Mesendoderm (in vitro differentiated cells): ENCODE measurements at regions not wholly inside any gene's neighbourhood (a gene's known extent, or its start where the extent isn't known, plus 50 kb on each side); places are given as distances from the start of the nearest gene placed in this dataset.

ENCODE experiments used
- DNase-seq: peaks from one replicate; pipeline ENCODE4 v3.0.0; 2013
- H2AK5ac ChIP-seq: 2 replicates; pipeline ENCODE4 v1.6.1; 2013; ENCODE audit warnings: low read length, inconsistent platforms
- H2BK120ac ChIP-seq: 2 replicates; pipeline ENCODE4 v1.6.1; 2013; ENCODE audit warnings: low read depth, mild to moderate bottlenecking, low read length, moderate library complexity, mixed read lengths
- H2BK15ac ChIP-seq: replicated peaks from 2 replicates; pipeline ENCODE4 v1.6.1; 2013; ENCODE audit warnings: low read depth, mild to moderate bottlenecking, moderate library complexity
- H2BK5ac ChIP-seq: 2 replicates; pipeline ENCODE4 v1.6.1; 2013; ENCODE audit warnings: low read length, inconsistent platforms
- H3K18ac ChIP-seq: 2 replicates; pipeline ENCODE4 v1.6.1; 2013; ENCODE audit warnings: mild to moderate bottlenecking, low read length, mixed read lengths
- H3K23ac ChIP-seq: one replicate; pipeline ENCODE4 v1.6.1; 2013; ENCODE audit warnings: low read length
- H3K27ac ChIP-seq: 2 replicates; pipeline ENCODE4 v1.5.1; 2013; ENCODE audit warnings: low read depth, mild to moderate bottlenecking, inconsistent platforms, low read length, moderate library complexity
- H3K27me3 ChIP-seq: 2 replicates; pipeline ENCODE4 v1.6.1; 2013; ENCODE audit warnings: low read length, control low read depth, mild to moderate bottlenecking, inconsistent platforms; ENCODE audit not compliant: insufficient read depth, poor library complexity
- H3K36me3 ChIP-seq: 2 replicates; pipeline ENCODE4 v1.6.1; 2013; ENCODE audit warnings: low read length, inconsistent platforms; ENCODE audit not compliant: control insufficient read depth, insufficient read depth
- H3K4ac ChIP-seq: one replicate; pipeline ENCODE4 v1.6.1; 2013; ENCODE audit warnings: low read depth, mild to moderate bottlenecking, low read length, moderate library complexity
- H3K4me1 ChIP-seq: 2 replicates; pipeline ENCODE4 v1.6.1; 2013; ENCODE audit warnings: low read depth, low read length, inconsistent platforms; ENCODE audit not compliant: control insufficient read depth
- H3K4me2 ChIP-seq: 2 replicates; pipeline ENCODE4 v1.6.1; 2013; ENCODE audit warnings: low read length
- H3K4me3 ChIP-seq: 2 replicates; pipeline ENCODE4 v1.5.1; 2013; ENCODE audit warnings: mild to moderate bottlenecking, low read length
- H3K56ac ChIP-seq: one replicate; pipeline ENCODE4 v1.6.1; 2013; ENCODE audit warnings: low read length
- H3K79me1 ChIP-seq: 2 replicates; pipeline ENCODE4 v1.6.1; 2013; ENCODE audit warnings: low read length, inconsistent platforms
- H3K79me2 ChIP-seq: 2 replicates; pipeline ENCODE4 v1.6.1; 2013; ENCODE audit warnings: mild to moderate bottlenecking, low read length; ENCODE audit not compliant: control insufficient read depth, insufficient read depth
- H3K9ac ChIP-seq: 2 replicates; pipeline ENCODE4 v1.6.1; 2013; ENCODE audit warnings: low read length, inconsistent platforms
- H4K5ac ChIP-seq: one replicate; pipeline ENCODE4 v1.6.1; 2013; ENCODE audit warnings: low read length
- H4K8ac ChIP-seq: one replicate; pipeline ENCODE4 v1.6.1; 2013; ENCODE audit warnings: low read depth, mild to moderate bottlenecking, control low read depth, low read length, moderate library complexity
- WGBS: extraction: QIAGEN DNeasy Blood & Tissue Kit; methylation state at CpG from one replicate; pipeline ENCODE4 v1.1.7; 2013; ENCODE audit warnings: low lambda C conversion rate, missing lambda C conversion rate; ENCODE audit not compliant: insufficient coverage; ENCODE audit errors: extremely low coverage; 5-methylcytosine and 5-hydroxymethylcytosine counted together

DNA sequence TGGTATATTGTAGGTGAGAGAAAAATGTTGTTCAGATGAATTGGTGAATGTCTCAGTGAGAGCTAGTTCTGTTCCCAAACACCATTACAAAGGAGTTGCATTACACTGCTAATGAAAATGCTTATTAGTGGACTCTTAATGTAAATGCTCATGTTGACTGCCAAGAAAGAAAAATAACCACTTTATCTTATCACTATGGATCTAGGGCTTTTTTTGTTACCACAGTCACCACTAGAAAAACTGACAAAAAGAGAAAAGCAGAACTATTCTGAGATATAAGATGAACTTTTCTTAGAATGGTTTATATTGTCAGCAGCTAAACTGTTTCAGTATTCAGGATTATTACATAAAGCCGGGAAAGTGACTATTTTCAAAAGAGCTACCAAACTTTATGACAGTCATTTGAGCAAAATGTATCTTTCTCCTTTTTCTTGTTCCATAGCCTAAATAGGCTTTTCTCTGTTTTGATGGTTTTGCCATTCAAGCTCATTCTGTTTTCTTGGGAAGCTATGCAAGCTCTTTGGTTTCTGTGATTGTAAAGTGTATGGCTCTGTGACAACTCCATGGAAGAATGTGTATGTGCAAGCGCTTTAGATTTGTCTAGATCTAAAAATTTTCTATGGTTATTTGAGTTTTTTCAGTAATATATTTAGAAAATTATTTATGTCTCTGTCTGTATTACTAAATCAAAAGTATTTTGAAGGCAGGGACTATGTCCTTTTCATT is 64.2 kb upstream of the DPH5 start:
- H3K27ac ChIP-seq: no peak overlapping the region
- no peak overlapping the region for H3K9ac ChIP-seq
- H2BK15ac ChIP-seq: no peak overlapping the region
- no peak overlapping the region for H4K5ac ChIP-seq
- no peak overlapping the region for H4K8ac ChIP-seq
- no peak overlapping the region for H3K4ac ChIP-seq
- no peaks in the 10 kb centered on the region for H3K79me1 ChIP-seq
- H3K56ac ChIP-seq: no peak overlapping the region
- H3K4me1 ChIP-seq: no peaks in the 10 kb centered on the region
- H3K79me2 ChIP-seq: no peaks in the 10 kb centered on the region
- H3K36me3 ChIP-seq: no peaks in the 10 kb centered on the region
- H3K4me3 ChIP-seq: no peak overlapping the region
- DNase-seq: no peak
- WGBS: no CpG with 5 or more reads among the region's 2 CpGs
- no peak overlapping the region for H3K23ac ChIP-seq
- no peak overlapping the region for H3K18ac ChIP-seq
- H3K27me3 ChIP-seq: no peaks in the 10 kb centered on the region
- H2AK5ac ChIP-seq: no peak overlapping the region
- H2BK120ac ChIP-seq: no peak overlapping the region
- H3K4me2 ChIP-seq: no peak overlapping the region
- H2BK5ac ChIP-seq: no peak overlapping the region

DNA sequence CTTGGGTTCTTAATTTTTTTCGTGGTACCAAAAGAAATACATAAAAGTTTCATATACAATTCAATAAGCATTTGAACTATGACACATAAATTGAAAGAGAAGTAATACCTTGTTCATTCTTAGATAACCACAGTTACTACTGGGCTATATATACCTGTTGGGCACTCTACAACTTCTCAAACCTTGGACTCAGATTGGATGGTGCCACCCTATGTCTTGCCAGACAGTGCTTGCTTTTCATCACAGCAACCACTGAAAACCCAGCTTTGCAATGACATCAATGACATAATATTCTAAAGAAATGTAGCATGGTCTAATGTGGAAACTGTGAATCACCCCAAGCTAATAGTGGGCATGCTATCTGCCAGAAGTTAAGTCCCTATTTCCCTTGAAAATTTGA is 62.8 kb upstream of the DPH5 start:
- Histone ChIP-seq H3K18ac (peak overlapping the region; percentile 18), H3K27ac (no peak overlapping the region), H3K4me2 (no peak overlapping the region), H2BK5ac (no peak overlapping the region), H3K4me3 (no peak overlapping the region), H2BK15ac (no peak overlapping the region), H3K36me3 (no peaks in the 10 kb centered on the region), H3K23ac (no peak overlapping the region), H3K4ac (no peak overlapping the region), H3K79me1 (no peaks in the 10 kb centered on the region), H3K9ac (no peak overlapping the region), H4K5ac (no peak overlapping the region), H2AK5ac (no peak overlapping the region), H3K27me3 (no peaks in the 10 kb centered on the region), H3K56ac (no peak overlapping the region), H3K79me2 (no peaks in the 10 kb centered on the region), H3K4me1 (no peaks in the 10 kb centered on the region), H2BK120ac (no peak overlapping the region), H4K8ac (no peak overlapping the region)
- no peak for DNase-seq
- WGBS: no CpG with 5 or more reads among the region's 1 CpG

DNA sequence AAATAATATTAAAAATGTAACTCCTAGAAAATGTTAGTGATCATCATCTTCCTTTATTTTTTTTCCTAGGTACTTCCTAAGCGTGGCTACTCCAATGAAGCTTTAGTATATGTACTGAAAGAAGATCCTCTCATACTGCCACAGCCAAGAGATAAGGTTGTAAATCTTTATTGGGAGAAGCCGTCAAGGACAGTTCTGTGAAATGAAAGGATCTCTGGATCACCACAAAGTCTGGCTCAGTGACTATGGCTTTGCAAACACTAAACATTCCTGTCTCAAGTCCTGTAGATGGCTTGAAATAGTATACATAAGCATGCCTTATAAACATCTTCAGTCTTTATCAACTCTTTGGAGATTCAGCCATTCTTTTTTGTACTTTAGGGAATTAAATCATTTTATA is 61.2 kb upstream of the DPH5 start:
- no peaks in the 10 kb centered on the region for H3K79me1 ChIP-seq
- H3K4ac ChIP-seq: no peak overlapping the region
- no peaks in the 10 kb centered on the region for H3K36me3 ChIP-seq
- H2AK5ac ChIP-seq: no peak overlapping the region
- H3K4me1 ChIP-seq: no peaks in the 10 kb centered on the region
- H3K18ac ChIP-seq: no peak overlapping the region
- WGBS: no CpG with 5 or more reads among the region's 2 CpGs
- no peak overlapping the region for H3K27ac ChIP-seq
- no peak overlapping the region for H2BK5ac ChIP-seq
- no peak overlapping the region for H2BK120ac ChIP-seq
- H4K5ac ChIP-seq: no peak overlapping the region
- no peak overlapping the region for H3K4me3 ChIP-seq
- no peak overlapping the region for H3K4me2 ChIP-seq
- no peaks in the 10 kb centered on the region for H3K79me2 ChIP-seq
- no peak overlapping the region for H3K56ac ChIP-seq
- H3K23ac ChIP-seq: no peak overlapping the region
- no peak for DNase-seq
- H3K9ac ChIP-seq: no peak overlapping the region
- H4K8ac ChIP-seq: no peak overlapping the region
- H2BK15ac ChIP-seq: no peak overlapping the region
- H3K27me3 ChIP-seq: no peaks in the 10 kb centered on the region

DNA sequence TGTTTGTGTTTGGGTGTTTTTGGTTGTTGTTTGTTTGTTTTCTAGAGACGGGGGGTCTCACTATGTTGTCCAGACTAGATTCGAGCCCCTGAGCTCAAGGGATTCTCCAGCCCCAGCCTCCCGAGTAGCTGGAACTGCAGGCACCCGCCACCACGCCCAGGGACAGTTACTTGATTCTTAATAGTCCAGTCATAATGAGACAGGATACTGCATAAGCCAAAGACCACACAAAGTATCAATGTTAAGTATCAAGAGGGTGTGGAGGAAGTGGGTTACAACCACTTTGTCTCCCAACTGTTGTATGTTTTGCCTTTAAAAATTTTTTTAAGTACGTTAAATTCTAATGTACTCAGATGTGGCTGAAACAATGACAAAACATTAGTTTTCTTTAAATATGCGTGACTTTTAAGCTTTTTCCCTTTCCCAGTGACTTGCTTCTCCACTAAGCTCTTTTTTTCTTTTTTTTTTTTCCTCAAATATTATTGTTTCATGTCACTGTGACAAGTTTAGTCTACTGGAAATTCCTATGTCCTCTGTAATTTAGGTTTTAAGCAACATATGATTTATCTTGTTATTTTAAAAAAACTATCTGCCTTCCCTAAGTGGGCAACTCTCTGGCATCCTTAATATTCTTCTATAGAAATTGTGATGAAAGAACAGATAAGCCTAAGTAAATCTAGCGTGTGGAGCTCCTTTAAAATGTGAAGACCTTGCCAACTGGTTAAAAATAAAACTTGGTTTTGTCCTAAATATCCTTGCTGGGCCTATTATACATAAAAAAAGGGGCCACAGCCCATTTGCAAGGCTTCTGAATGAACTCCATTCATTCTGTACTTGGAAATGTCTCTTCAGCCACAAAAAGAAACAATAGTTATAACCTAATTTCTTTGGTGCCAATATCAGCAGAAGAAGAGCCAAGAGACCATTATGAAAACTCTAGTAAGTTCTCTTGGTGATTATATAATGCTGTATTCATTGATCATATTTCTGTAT is 56.2 kb upstream of the DPH5 start:
- Histone ChIP-seq H4K8ac (no peak overlapping the region), H3K4me3 (no peak overlapping the region), H3K4me2 (no peak overlapping the region), H3K56ac (no peak overlapping the region), H3K9ac (no peak overlapping the region), H3K18ac (no peak overlapping the region), H3K4ac (no peak overlapping the region), H2BK15ac (no peak overlapping the region), H2AK5ac (no peak overlapping the region), H2BK5ac (no peak overlapping the region), H3K23ac (no peak overlapping the region), H4K5ac (no peak overlapping the region), H2BK120ac (no peak overlapping the region), H3K36me3 (no peaks in the 10 kb centered on the region), H3K27ac (no peak overlapping the region), H3K4me1 (no peaks in the 10 kb centered on the region), H3K79me2 (no peaks in the 10 kb centered on the region), H3K79me1 (no peaks in the 10 kb centered on the region), H3K27me3 (no peaks in the 10 kb centered on the region)
- no peak for DNase-seq
- WGBS: no CpG with 5 or more reads among the region's 8 CpGs

DNA sequence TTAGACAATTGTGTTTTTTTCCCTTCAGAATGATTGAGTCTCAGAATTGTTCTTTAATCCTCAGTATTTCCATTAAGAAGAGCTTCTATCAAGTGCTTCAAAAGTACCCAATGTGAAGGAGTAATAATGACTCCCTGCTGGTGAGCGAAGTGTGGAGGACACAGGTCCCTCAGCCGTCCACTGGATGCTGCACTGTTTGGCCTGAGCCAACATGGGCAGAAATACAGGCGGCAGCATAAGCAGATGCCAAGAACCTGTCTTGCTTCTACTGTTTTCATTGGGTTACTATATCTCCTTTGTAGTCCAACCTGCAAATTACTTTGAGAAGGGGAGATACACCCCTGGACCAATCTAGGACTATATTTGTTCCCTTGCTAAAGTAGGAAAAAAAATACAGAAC is 55.3 kb upstream of the DPH5 start:
- H3K4me2 ChIP-seq: no peak overlapping the region
- no peak for DNase-seq
- H3K18ac ChIP-seq: no peak overlapping the region
- no peaks in the 10 kb centered on the region for H3K79me2 ChIP-seq
- no peak overlapping the region for H2BK120ac ChIP-seq
- WGBS: no CpG with 5 or more reads among the region's 3 CpGs
- no peak overlapping the region for H3K27ac ChIP-seq
- no peak overlapping the region for H3K9ac ChIP-seq
- H3K4me3 ChIP-seq: no peak overlapping the region
- no peak overlapping the region for H4K5ac ChIP-seq
- no peak overlapping the region for H2BK15ac ChIP-seq
- no peak overlapping the region for H3K23ac ChIP-seq
- no peak overlapping the region for H3K56ac ChIP-seq
- no peaks in the 10 kb centered on the region for H3K36me3 ChIP-seq
- no peak overlapping the region for H4K8ac ChIP-seq
- H2BK5ac ChIP-seq: no peak overlapping the region
- no peaks in the 10 kb centered on the region for H3K27me3 ChIP-seq
- H3K79me1 ChIP-seq: no peaks in the 10 kb centered on the region
- no peak overlapping the region for H3K4ac ChIP-seq
- no peak overlapping the region for H2AK5ac ChIP-seq
- H3K4me1 ChIP-seq: no peaks in the 10 kb centered on the region
